BLaER1 (cell line): ENCODE measurements at regions not wholly inside any gene's neighbourhood (a gene's known extent, or its start where the extent isn't known, plus 50 kb on each side); places are given as distances from the start of the nearest gene placed in this dataset.

ENCODE experiments used
- H3K27ac ChIP-seq: shearing (Covaris generic); formaldehyde crosslinking; 2 replicates; pipeline ENCODE4 v1.8.1; 2022
- H3K27me3 ChIP-seq: shearing (Covaris generic); formaldehyde crosslinking; 2 replicates; pipeline ENCODE4 v1.8.1; 2022
- H3K36me3 ChIP-seq: shearing (Covaris generic); formaldehyde crosslinking; 2 replicates; pipeline ENCODE4 v1.8.1; 2022
- H3K4me1 ChIP-seq: shearing (Covaris generic); formaldehyde crosslinking; 2 replicates; pipeline ENCODE4 v1.8.1; 2022
- H3K4me2 ChIP-seq: shearing (Covaris generic); formaldehyde crosslinking; 2 replicates; pipeline ENCODE4 v1.8.1; 2022
- H3K4me3 ChIP-seq: shearing (Covaris generic); formaldehyde crosslinking; 2 replicates; pipeline ENCODE4 v1.8.1; 2022
- H3K9ac ChIP-seq: shearing (Covaris generic); formaldehyde crosslinking; 2 replicates; pipeline ENCODE4 v1.8.1; 2022
- H3K9me3 ChIP-seq: shearing (Covaris generic); formaldehyde crosslinking; 2 replicates; pipeline ENCODE4 v1.8.1; 2022
- H4K20me1 ChIP-seq: shearing (Covaris generic); formaldehyde crosslinking; 2 replicates; pipeline ENCODE4 v1.8.1; 2022
- Cebpa-rat ChIP-seq: shearing (Covaris generic); IDR thresholded peaks from 2 replicates; pipeline ENCODE4 v1.8.1; 2022

DNA sequence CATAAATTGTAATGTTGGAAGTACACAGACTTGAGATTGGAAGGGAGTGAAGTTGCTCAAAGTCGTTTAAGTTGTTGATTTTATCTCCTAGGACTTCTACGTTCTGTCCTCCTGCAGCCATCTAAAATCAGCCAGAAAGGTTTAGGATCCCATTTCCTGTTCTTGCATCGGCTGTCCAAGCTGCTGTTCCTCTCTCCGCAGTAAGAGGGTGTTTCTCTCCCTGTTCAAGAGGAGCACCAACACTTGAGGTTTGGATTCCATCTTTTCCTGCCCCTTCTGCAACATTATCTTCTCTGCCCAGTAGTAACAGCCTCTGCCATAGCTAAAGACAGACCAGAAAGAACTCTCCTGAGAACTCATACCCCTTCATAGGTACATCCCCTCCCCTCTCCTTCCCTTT is 373.4 kb downstream of the GADD45G start:
- Histone ChIP-seq H4K20me1 (no peaks in the 10 kb centered on the region), H3K4me1 (0 out of 2 replicates have a peak, but pooled peaks cover 6% of the 10 kb centered on the region), H3K9ac (no peak overlapping the region), H3K27ac (no peak overlapping the region), H3K4me3 (no peak overlapping the region), H3K4me2 (no peak overlapping the region), H3K9me3 (no peaks in the 10 kb centered on the region), H3K36me3 (no peaks in the 10 kb centered on the region), H3K27me3 (no peaks in the 10 kb centered on the region)
- TF ChIP-seq Cebpa-rat: no peak

DNA sequence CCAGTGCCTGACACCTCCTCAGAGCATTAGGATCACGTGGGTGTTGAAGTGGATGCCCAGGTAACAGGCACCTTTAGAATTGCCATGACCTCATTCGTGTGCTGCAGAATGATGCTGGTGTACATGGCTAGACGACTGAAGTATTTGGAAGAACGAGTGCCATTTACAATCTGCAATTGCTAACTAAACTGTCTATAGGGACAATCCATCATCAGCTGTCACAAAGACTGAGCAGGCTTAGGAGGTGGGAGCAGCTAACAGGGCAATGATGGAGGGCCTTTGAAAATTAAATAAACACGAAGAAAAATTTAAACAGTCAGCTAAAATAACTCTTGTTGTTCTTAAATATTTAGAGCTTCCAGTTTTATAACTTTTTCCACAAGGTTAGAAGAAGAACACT is 375.8 kb downstream of the GADD45G start:
- 0 out of 2 replicates have a peak, but pooled peaks cover 6% of the 10 kb centered on the region for H3K4me1 ChIP-seq
- no peaks in the 10 kb centered on the region for H3K36me3 ChIP-seq
- no peaks in the 10 kb centered on the region for H4K20me1 ChIP-seq
- H3K4me2 ChIP-seq: no peak overlapping the region
- H3K27ac ChIP-seq: no peak overlapping the region
- no peak overlapping the region for H3K9ac ChIP-seq
- no peaks in the 10 kb centered on the region for H3K9me3 ChIP-seq
- no peaks in the 10 kb centered on the region for H3K27me3 ChIP-seq
- TF ChIP-seq Cebpa-rat: no peak
- no peak overlapping the region for H3K4me3 ChIP-seq

DNA sequence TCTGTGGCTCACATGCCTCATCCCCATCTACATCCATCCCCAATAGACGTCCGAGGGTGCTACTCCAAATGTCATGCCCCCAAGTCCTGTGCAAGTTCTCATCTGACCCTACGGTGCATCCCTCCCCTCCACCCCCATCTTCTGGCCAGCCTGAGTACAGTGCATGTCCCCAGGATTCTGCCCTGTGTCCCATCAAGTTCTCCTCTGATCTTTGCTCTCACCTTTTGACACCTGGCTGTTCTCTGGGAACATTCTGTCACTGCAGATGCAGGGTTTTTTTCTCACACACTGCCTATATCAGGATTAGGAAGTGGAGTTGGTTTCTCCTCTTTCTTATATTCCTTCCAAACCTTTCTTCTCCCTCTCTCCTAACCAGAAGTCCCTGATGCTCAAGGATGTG is 377.2 kb downstream of the GADD45G start:
- no peak for TF ChIP-seq Cebpa-rat
- H3K9ac ChIP-seq: no peak overlapping the region
- 0 out of 2 replicates have a peak, but pooled peaks cover 6% of the 10 kb centered on the region for H3K4me1 ChIP-seq
- no peaks in the 10 kb centered on the region for H3K9me3 ChIP-seq
- H4K20me1 ChIP-seq: no peaks in the 10 kb centered on the region
- no peaks in the 10 kb centered on the region for H3K36me3 ChIP-seq
- no peak overlapping the region for H3K27ac ChIP-seq
- no peaks in the 10 kb centered on the region for H3K27me3 ChIP-seq
- H3K4me3 ChIP-seq: no peak overlapping the region
- no peak overlapping the region for H3K4me2 ChIP-seq

DNA sequence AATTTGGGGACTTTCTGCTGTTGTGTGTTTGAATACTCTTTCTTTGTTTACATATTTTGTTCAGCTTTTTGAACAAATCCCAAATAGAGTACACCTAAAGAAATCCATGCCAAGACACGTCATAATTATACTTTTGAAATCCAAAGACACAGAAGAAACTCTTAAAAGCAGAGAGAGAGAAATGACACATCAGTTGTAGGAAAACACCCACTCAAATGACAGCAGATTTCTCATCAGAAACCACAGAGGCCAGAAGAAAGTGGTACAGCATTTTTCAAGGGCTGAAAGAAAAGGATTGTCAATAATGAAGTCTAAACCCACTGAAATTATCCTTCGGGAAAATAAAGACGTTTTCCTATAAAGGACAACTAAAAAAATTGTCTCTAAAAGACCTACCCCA is 378.6 kb downstream of the GADD45G start:
- H3K4me3 ChIP-seq: no peak overlapping the region
- H3K36me3 ChIP-seq: no peaks in the 10 kb centered on the region
- no peak overlapping the region for H3K27ac ChIP-seq
- TF ChIP-seq Cebpa-rat: no peak
- no peaks in the 10 kb centered on the region for H3K27me3 ChIP-seq
- H3K4me2 ChIP-seq: no peak overlapping the region
- H3K4me1 ChIP-seq: no peaks in the 10 kb centered on the region
- H4K20me1 ChIP-seq: no peaks in the 10 kb centered on the region
- H3K9me3 ChIP-seq: no peaks in the 10 kb centered on the region
- no peak overlapping the region for H3K9ac ChIP-seq

DNA sequence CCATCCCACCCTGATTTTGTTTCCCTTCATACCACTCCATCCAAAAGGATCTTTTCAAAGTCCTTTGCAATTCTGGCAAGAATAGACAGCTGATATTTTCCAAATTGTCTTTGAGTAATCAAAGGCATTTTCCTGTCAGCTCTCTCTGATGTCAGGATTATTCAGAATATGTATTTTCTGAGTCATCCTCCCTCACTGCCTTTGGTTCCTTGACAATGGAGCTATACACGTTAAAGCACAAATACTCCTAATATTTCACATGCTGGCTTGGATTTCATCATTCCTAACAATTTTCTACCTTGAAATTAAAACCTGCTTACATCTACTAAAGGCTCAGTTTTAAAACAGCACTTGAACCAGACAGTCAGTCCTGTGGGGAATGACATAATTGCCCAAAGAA is 379.4 kb downstream of the GADD45G start:
- no peaks in the 10 kb centered on the region for H3K9me3 ChIP-seq
- TF ChIP-seq Cebpa-rat: no peak
- H3K4me2 ChIP-seq: no peak overlapping the region
- no peaks in the 10 kb centered on the region for H3K4me1 ChIP-seq
- H3K4me3 ChIP-seq: no peak overlapping the region
- H4K20me1 ChIP-seq: no peaks in the 10 kb centered on the region
- H3K36me3 ChIP-seq: no peaks in the 10 kb centered on the region
- no peak overlapping the region for H3K9ac ChIP-seq
- no peaks in the 10 kb centered on the region for H3K27me3 ChIP-seq
- H3K27ac ChIP-seq: no peak overlapping the region

DNA sequence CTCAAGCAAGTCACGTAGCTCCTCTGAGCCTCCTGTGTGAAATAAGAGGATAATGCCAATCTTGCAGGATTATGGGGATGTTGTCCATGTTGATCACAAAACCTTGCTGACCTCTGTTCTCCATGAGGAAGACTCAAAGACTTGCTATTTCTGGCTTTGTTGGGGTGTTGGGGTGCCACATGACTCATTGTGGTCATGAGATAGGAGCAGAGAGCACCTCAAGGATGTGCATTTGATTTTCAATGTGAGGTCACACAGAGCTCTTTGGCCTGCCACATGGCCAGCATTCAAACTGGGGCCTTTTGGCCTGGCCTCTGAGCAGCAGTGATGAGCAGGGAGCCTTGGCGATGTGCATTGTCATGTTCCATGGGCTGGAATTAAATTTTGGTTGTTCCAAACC is 380.3 kb downstream of the GADD45G start:
- Histone ChIP-seq H3K4me1 (no peaks in the 10 kb centered on the region), H3K27ac (no peak overlapping the region), H3K9me3 (no peaks in the 10 kb centered on the region), H3K4me3 (no peak overlapping the region), H3K9ac (no peak overlapping the region), H3K36me3 (no peaks in the 10 kb centered on the region), H3K27me3 (no peaks in the 10 kb centered on the region), H4K20me1 (no peaks in the 10 kb centered on the region), H3K4me2 (no peak overlapping the region)
- TF ChIP-seq Cebpa-rat: no peak

DNA sequence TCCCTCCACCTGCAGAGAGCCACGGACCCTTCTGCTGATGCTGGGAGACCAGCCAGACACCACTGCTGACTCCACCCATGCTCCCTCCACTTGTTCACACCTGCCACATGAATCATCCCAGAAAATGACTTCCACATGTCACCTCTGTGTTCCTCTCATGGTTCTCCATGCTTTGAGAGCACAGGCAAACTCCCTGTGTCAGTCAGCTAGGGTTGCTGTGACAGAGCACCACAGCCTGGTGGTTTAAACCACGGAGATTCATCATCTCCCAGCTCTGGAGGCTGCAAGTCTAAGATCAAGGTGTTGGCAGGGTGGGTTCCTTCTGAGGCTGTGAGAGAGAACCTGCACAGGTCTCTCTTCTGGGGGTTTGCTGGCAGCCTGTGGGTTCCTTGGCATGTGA is 381.4 kb downstream of the GADD45G start:
- Histone ChIP-seq H3K4me1 (no peaks in the 10 kb centered on the region), H3K27me3 (no peaks in the 10 kb centered on the region), H4K20me1 (no peaks in the 10 kb centered on the region), H3K9ac (no peak overlapping the region), H3K27ac (no peak overlapping the region), H3K4me3 (no peak overlapping the region), H3K9me3 (no peaks in the 10 kb centered on the region), H3K4me2 (no peak overlapping the region), H3K36me3 (no peaks in the 10 kb centered on the region)
- no peak for TF ChIP-seq Cebpa-rat

DNA sequence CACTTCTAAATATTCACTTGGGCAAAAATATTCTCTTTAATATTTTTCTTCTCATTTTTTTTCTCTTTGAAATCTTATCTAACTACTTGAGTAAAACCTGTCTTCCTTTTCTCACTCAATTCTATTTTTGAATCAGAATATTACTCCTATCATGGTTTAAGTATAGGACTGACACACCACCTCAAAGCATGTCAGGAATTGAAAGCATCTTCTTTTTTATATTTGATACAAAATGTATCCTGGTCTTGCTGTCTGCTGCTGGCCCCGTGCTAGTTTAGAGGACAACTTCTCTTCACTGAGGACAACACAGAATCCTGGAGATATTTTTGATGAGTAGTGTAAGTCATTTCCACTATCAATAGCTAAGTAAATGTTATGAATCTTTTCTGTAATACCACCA is 383.6 kb downstream of the GADD45G start:
- Histone ChIP-seq H4K20me1 (no peaks in the 10 kb centered on the region), H3K27ac (no peak overlapping the region), H3K27me3 (no peaks in the 10 kb centered on the region), H3K36me3 (no peaks in the 10 kb centered on the region), H3K9ac (no peak overlapping the region), H3K9me3 (no peaks in the 10 kb centered on the region), H3K4me1 (peaks cover 18% of the 10 kb centered on the region), H3K4me2 (no peak overlapping the region), H3K4me3 (no peak overlapping the region)
- TF ChIP-seq Cebpa-rat: no peak

DNA sequence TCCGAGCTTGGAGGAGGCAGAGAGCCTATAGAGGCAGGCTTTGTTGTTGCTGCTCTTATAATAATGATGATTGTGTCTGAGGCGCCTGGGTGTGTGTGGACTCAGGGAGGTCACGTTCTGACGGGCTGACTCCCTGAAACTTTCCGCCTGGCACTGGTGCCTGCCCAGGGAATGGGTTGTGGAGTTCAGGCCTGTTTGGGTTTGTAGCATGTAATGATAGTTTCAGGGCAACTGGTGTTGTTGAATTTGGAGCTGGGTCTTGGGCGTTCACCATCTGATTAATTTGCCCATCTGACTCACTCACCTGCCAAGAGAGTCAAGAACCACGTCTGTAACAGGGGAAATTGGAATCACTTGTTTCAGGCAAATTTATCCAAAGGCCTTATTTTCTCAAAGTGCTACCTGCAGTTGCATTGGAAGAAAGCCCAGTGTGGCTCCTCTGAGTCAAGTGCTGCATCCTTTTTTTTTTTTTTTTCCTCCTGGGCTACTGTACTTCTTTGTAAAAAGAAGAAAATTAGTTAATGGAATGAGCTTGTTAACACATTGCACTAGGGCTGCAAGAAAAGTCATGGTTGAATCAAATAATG is 386.5 kb downstream of the GADD45G start:
- Histone ChIP-seq H3K9ac (no peak overlapping the region), H3K27me3 (no peaks in the 10 kb centered on the region), H3K27ac (no peak overlapping the region), H4K20me1 (no peaks in the 10 kb centered on the region), H3K4me3 (no peak overlapping the region), H3K9me3 (no peaks in the 10 kb centered on the region), H3K4me2 (no peak overlapping the region), H3K36me3 (no peaks in the 10 kb centered on the region), H3K4me1 (peaks cover 43% of the 10 kb centered on the region)
- TF ChIP-seq Cebpa-rat: no peak

DNA sequence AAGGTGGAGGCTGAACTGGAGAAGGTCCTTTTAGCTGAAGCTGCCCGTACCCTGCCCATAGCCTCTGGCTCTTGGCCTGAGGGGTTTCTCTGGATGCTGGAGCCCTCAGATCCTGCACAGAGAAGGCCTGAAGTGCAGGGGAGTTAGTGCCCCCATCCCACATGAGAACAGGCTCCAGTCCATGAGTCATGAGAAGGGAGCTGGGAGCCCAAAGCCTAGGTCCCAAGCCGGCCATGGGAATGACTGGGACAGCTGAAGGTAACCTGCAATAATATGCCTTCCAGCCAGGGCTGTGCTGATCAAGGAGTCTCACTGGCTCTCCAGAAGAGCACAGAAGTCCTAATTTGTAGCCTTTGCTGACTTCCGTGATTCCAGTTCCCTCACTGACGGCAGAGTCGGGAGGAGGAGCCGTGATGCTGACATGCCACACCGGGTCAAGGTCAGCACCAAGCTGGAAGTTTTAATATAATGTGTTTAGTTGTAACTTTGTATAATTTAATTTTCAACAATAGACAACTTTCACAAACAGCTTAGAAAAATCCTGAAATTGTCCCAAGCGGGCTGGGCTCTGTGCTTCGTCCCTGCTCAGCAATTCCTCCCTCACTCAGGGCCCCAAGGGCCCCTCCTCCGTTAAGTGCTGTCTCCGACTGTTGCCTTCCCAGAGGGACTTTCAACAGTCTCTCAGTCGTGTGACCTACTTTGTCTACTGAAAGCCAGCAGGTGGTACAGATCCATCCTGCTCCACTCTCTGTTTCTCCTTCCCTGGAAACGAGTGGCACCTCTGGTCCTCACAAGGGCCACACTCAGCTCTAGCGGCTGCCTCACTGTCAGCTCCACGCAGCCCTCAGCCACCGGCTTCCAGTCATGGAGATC is 387.8 kb downstream of the GADD45G start:
- H3K36me3 ChIP-seq: no peaks in the 10 kb centered on the region
- peak overlapping the region; percentile 47 for H3K27ac ChIP-seq
- no peaks in the 10 kb centered on the region for H3K27me3 ChIP-seq
- peaks cover 43% of the 10 kb centered on the region for H3K4me1 ChIP-seq
- H4K20me1 ChIP-seq: no peaks in the 10 kb centered on the region
- H3K4me2 ChIP-seq: peak overlapping the region; percentile 67
- H3K9me3 ChIP-seq: no peaks in the 10 kb centered on the region
- no peak overlapping the region for H3K4me3 ChIP-seq
- no peak for TF ChIP-seq Cebpa-rat
- no peak overlapping the region for H3K9ac ChIP-seq
